SK-N-SH (cell line): ENCODE measurements at regions not wholly inside any gene's neighbourhood (a gene's known extent, or its start where the extent isn't known, plus 50 kb on each side); places are given as distances from the start of the nearest gene placed in this dataset.

Experiments used
- CTCF ChIA-PET: fragments of 300-600, 350-600 bp; formaldehyde crosslinking; extraction: SDS; loops from one replicate; lab custom pipeline; 2021; lab: Yijun Ruan, JAX
- POLR2A ChIA-PET: fragments of 350-600 bp; sonication (Branson Sonifier 250); formaldehyde crosslinking; extraction: SDS; loops from one replicate; lab custom pipeline; 2020; ENCODE audit warnings: antibody characterized with exemption, inconsistent platforms; lab: Yijun Ruan, JAX
- DNase-seq: peaks from one replicate; pipeline ENCODE4 v3.0.0; 2012
- H2AFZ ChIP-seq: fragments of 200-600 bp; sonication (generic); 2 replicates; pipeline ENCODE4 v1.8.1; 2016; ENCODE audit warnings: antibody characterized with exemption, mild to moderate bottlenecking, low read depth
- H3F3A ChIP-seq: fragments of 200-600 bp; sonication (generic); replicated peaks from 2 replicates; pipeline ENCODE3; 2016; ENCODE audit warnings: antibody characterized with exemption, mild to moderate bottlenecking; ENCODE audit not compliant: insufficient read depth
- H3K27ac ChIP-seq, 2 experiments: fragments of 200-500 bp in 1 of 2; fragments of 200-600 bp in 1 of 2; sonication (Bioruptor generic) in 1 of 2; sonication (generic), shearing (Covaris generic) in 1 of 2; 2 replicates each; pipeline versions ENCODE4 v1.5.1 to v1.6.1; 2014 to 2016; ENCODE audit warnings: low read depth in 2 of 2, inconsistent platforms in 1 of 2, low read length in 1 of 2, mild to moderate bottlenecking in 1 of 2, mixed read lengths in 1 of 2
- H3K27me3 ChIP-seq: fragments of 200-600 bp; sonication (generic), shearing (Covaris generic); 2 replicates; pipeline ENCODE4 v1.6.1; 2016; ENCODE audit warnings: mixed run types; ENCODE audit not compliant: insufficient read depth
- H3K36me3 ChIP-seq, 2 experiments: fragments of 200-500 bp in 1 of 2; fragments of 200-600 bp in 1 of 2; sonication (Bioruptor generic) in 1 of 2; sonication (generic) in 1 of 2; replicated peaks in 1 of 2; 2 replicates each; pipeline versions ENCODE3 to v1.5.1; 2014 to 2016; ENCODE audit warnings: low read length in 1 of 2, mild to moderate bottlenecking in 1 of 2; ENCODE audit not compliant: insufficient read depth in 2 of 2, control insufficient read depth in 1 of 2
- H3K4me1 ChIP-seq, 2 experiments: fragments of 200-500 bp in 1 of 2; fragments of 200-600 bp in 1 of 2; sonication (Bioruptor generic) in 1 of 2; sonication (generic), shearing (Covaris generic) in 1 of 2; 2 replicates each; pipeline versions ENCODE4 v1.5.1 to v1.6.1; 2014 to 2016; ENCODE audit warnings: low read depth in 1 of 2, low read length in 1 of 2, mixed run types in 1 of 2; ENCODE audit not compliant: insufficient read depth in 2 of 2, control insufficient read depth in 1 of 2
- H3K4me2 ChIP-seq: fragments of 200-600 bp; sonication (generic), shearing (Covaris generic); 2 replicates; pipeline ENCODE4 v1.6.1; 2017; ENCODE audit warnings: mixed run types
- H3K4me3 ChIP-seq, 2 experiments: fragments of 200-500 bp in 1 of 2; fragments of 200-600 bp in 1 of 2; sonication (Bioruptor generic) in 1 of 2; sonication (generic), shearing (Covaris generic) in 1 of 2; 2 replicates each; pipeline versions ENCODE4 v1.5.1 to v1.8.1; 2014 to 2016; ENCODE audit warnings: low read depth in 2 of 2, inconsistent platforms in 1 of 2, low read length in 1 of 2, mild to moderate bottlenecking in 1 of 2, mixed read lengths in 1 of 2, moderate library complexity in 1 of 2
- H3K79me2 ChIP-seq: fragments of 200-600 bp; sonication (generic); 2 replicates; pipeline ENCODE4 v1.8.1; 2017; ENCODE audit warnings: mild to moderate bottlenecking; ENCODE audit not compliant: insufficient read depth
- H3K9ac ChIP-seq: fragments of 200-600 bp; sonication (generic); 2 replicates; pipeline ENCODE4 v1.6.1; 2017; ENCODE audit warnings: mixed run types
- H3K9me2 ChIP-seq: fragments of 200-600 bp; sonication (generic); 2 replicates; pipeline ENCODE4 v1.6.1; 2017; ENCODE audit warnings: mixed run types
- H3K9me3 ChIP-seq: fragments of 200-600 bp; sonication (generic); 2 replicates; pipeline ENCODE4 v1.6.1; 2017; ENCODE audit warnings: mixed run types, mild to moderate bottlenecking, moderate library complexity
- H4K20me1 ChIP-seq: fragments of 200-600 bp; sonication (generic); 2 replicates; pipeline ENCODE4 v1.6.1; 2017; ENCODE audit warnings: mild to moderate bottlenecking, mixed run types; ENCODE audit not compliant: insufficient read depth
- ELF1 ChIP-seq: IDR thresholded peaks from 2 replicates; pipeline ENCODE4 v1.4.0; 2012
- EZH2phosphoT487 ChIP-seq: fragments of 200-600 bp; sonication (generic); IDR thresholded peaks from 2 replicates; pipeline ENCODE4 v1.6.1; 2017; ENCODE audit warnings: low read depth, mixed run types, mild to moderate bottlenecking, antibody characterized with exemption, moderate library complexity, borderline replicate concordance
- FOSL2 ChIP-seq: IDR thresholded peaks from 2 replicates; pipeline ENCODE4 v1.4.0; 2012; ENCODE audit warnings: low read depth, mild to moderate bottlenecking, moderate library complexity, borderline replicate concordance
- FOXM1 ChIP-seq: IDR thresholded peaks from 2 replicates; pipeline ENCODE4 v1.4.0; 2012; ENCODE audit warnings: low read depth, mild to moderate bottlenecking
- GATA2 ChIP-seq: sonication (generic); formaldehyde crosslinking; IDR thresholded peaks from 2 replicates; pipeline ENCODE4 v1.5.0; 2020; ENCODE audit warnings: mild to moderate bottlenecking, missing genetic modification reagents
- MXI1 ChIP-seq: IDR thresholded peaks from 2 replicates; pipeline ENCODE4 v1.6.1; 2012; ENCODE audit warnings: mild to moderate bottlenecking, low read depth, low read length, improper control_type of control experiment
- NFIC ChIP-seq: IDR thresholded peaks from 2 replicates; pipeline ENCODE4 v1.4.0; 2012; ENCODE audit warnings: borderline replicate concordance
- NRF1 ChIP-seq: IDR thresholded peaks from 2 replicates; pipeline ENCODE4 v1.6.1; 2012; ENCODE audit warnings: low read depth, mild to moderate bottlenecking, low read length
- RAD21 ChIP-seq: IDR thresholded peaks from 2 replicates; pipeline ENCODE4 v1.6.1; 2012; ENCODE audit warnings: mild to moderate bottlenecking, low read length
- RCOR1 ChIP-seq: fragments of 150-350 bp; IDR thresholded peaks from 2 replicates; pipeline ENCODE4 v1.6.1; 2017; ENCODE audit warnings: antibody characterized with exemption, low read length
- RFX5 ChIP-seq: IDR thresholded peaks from 2 replicates; pipeline ENCODE4 v1.6.1; 2012; ENCODE audit warnings: mild to moderate bottlenecking, improper control_type of control experiment, low read length
- TAF1 ChIP-seq: IDR thresholded peaks from 2 replicates; pipeline ENCODE4 v1.6.1; 2012; ENCODE audit warnings: low read depth, mild to moderate bottlenecking, low read length, moderate library complexity, borderline replicate concordance
- TCF12 ChIP-seq: IDR thresholded peaks from 2 replicates; pipeline ENCODE4 v1.4.0; 2012
- whole genome bisulfite sequencing: methylation state at CpG from one replicate; pipeline ENCODE4 v1.1.6; 2017; ENCODE audit warnings: low lambda C conversion rate; 5-methylcytosine and 5-hydroxymethylcytosine counted together
- TF ChIP-seq, protein P1 (sequence below): IDR thresholded peaks from 2 replicates; pipeline ENCODE4 v1.4.0; 2012; ENCODE audit warnings: low read depth
- TF ChIP-seq, protein P2 (sequence below): IDR thresholded peaks from 2 replicates; pipeline ENCODE4 v1.6.1; 2012; ENCODE audit warnings: mild to moderate bottlenecking, low read depth, low read length, moderate library complexity
- TF ChIP-seq, protein P3 (sequence below): IDR thresholded peaks from 2 replicates; pipeline ENCODE4 v1.4.0; 2012; ENCODE audit warnings: low read depth, borderline replicate concordance
- TF ChIP-seq, protein P4 (sequence below): fragments of 150-350 bp; IDR thresholded peaks from 2 replicates; pipeline ENCODE4 v1.6.1; 2017; ENCODE audit warnings: antibody characterized with exemption, low read length, low read depth, borderline replicate concordance

DNA sequence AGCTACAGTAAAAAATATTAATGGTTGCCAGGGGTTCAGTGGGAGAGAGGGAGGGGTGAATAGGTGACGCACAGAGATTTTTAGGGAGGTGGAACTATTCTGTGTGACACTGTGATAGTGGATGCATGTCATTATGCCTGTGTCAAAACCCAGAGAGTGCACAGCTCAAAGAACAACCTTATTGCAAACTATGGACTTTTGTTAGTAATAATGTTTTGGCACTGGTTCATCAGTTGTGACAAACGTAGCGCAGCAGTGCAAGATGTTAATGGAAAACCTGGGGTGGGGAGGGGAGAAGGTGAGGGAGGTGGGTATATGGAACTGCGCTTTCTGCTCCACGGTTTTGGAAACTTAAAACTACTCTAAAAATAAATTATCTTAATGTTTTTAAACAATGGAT lies 134.6 kb upstream of the RFC3 start:
- Histone ChIP-seq H3F3A (no peaks in the 10 kb centered on the region), H3K9ac (no peak overlapping the region), H3K79me2 (no peaks in the 10 kb centered on the region), H3K9me3 (no peaks in the 10 kb centered on the region)
- ChIA-PET POLR2A (no interaction called here), CTCF (interaction anchor here (0.7 kb wide), 1 partner anchor 17 kb away, joined by 3 read pairs; no protein-coding TSS in a partner anchor)
- 83% methylated on average over 5 of the region's 5 CpGs for WGBS
- no peak for DNase-seq
- TF ChIP-seq RAD21 (no peak), FOSL2 (no peak), GATA2 (no peak)
- TF ChIP-seq, protein P1, sequence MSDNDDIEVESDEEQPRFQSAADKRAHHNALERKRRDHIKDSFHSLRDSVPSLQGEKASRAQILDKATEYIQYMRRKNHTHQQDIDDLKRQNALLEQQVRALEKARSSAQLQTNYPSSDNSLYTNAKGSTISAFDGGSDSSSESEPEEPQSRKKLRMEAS: no peak
- TF ChIP-seq, protein P2, sequence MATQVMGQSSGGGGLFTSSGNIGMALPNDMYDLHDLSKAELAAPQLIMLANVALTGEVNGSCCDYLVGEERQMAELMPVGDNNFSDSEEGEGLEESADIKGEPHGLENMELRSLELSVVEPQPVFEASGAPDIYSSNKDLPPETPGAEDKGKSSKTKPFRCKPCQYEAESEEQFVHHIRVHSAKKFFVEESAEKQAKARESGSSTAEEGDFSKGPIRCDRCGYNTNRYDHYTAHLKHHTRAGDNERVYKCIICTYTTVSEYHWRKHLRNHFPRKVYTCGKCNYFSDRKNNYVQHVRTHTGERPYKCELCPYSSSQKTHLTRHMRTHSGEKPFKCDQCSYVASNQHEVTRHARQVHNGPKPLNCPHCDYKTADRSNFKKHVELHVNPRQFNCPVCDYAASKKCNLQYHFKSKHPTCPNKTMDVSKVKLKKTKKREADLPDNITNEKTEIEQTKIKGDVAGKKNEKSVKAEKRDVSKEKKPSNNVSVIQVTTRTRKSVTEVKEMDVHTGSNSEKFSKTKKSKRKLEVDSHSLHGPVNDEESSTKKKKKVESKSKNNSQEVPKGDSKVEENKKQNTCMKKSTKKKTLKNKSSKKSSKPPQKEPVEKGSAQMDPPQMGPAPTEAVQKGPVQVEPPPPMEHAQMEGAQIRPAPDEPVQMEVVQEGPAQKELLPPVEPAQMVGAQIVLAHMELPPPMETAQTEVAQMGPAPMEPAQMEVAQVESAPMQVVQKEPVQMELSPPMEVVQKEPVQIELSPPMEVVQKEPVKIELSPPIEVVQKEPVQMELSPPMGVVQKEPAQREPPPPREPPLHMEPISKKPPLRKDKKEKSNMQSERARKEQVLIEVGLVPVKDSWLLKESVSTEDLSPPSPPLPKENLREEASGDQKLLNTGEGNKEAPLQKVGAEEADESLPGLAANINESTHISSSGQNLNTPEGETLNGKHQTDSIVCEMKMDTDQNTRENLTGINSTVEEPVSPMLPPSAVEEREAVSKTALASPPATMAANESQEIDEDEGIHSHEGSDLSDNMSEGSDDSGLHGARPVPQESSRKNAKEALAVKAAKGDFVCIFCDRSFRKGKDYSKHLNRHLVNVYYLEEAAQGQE: no peak
- TF ChIP-seq, all 33 proteins: peak for 0
- no peaks in the 10 kb centered on the region for H3K36me3 ChIP-seq
- H3K27ac ChIP-seq: no peak overlapping the region
- no peak overlapping the region for H3K4me3 ChIP-seq
- no peak overlapping the region for H2AFZ ChIP-seq
- no peaks in the 10 kb centered on the region for H3K9me2 ChIP-seq
- no peaks in the 10 kb centered on the region for H3K4me1 ChIP-seq
- no peaks in the 10 kb centered on the region for H3K27me3 ChIP-seq
- no peak overlapping the region for H3K4me2 ChIP-seq
- H4K20me1 ChIP-seq: no peaks in the 10 kb centered on the region

DNA sequence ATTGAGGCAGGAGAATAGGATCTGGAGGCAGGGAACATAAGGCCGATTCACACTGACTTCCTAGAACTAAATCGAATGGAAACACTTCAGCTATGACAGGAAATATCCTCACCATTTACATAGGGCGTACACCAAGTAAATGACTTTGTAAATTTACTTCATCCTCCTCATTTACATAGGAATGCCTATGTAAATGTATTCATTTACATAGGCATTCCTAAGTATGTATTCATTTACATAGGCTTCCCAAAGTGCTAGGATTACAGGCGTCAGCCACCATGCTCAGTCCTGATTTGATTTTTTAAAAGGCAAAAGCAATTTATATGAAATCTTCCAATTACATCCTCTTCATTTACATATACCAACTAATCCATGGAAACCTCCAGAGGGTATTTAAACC lies 133.1 kb upstream of the RFC3 start:
- POLR2A ChIA-PET: no interaction called here
- TF ChIP-seq TAF1 (no peak), RFX5 (no peak), NFIC (no peak), NRF1 (no peak), ELF1 (no peak), FOXM1 (no peak), TCF12 (no peak), EZH2phosphoT487 (no peak), RCOR1 (no peak), MXI1 (no peak)
- TF ChIP-seq, protein P3, sequence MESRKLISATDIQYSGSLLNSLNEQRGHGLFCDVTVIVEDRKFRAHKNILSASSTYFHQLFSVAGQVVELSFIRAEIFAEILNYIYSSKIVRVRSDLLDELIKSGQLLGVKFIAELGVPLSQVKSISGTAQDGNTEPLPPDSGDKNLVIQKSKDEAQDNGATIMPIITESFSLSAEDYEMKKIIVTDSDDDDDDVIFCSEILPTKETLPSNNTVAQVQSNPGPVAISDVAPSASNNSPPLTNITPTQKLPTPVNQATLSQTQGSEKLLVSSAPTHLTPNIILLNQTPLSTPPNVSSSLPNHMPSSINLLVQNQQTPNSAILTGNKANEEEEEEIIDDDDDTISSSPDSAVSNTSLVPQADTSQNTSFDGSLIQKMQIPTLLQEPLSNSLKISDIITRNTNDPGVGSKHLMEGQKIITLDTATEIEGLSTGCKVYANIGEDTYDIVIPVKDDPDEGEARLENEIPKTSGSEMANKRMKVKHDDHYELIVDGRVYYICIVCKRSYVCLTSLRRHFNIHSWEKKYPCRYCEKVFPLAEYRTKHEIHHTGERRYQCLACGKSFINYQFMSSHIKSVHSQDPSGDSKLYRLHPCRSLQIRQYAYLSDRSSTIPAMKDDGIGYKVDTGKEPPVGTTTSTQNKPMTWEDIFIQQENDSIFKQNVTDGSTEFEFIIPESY: no peak
- TF ChIP-seq, protein P4, sequence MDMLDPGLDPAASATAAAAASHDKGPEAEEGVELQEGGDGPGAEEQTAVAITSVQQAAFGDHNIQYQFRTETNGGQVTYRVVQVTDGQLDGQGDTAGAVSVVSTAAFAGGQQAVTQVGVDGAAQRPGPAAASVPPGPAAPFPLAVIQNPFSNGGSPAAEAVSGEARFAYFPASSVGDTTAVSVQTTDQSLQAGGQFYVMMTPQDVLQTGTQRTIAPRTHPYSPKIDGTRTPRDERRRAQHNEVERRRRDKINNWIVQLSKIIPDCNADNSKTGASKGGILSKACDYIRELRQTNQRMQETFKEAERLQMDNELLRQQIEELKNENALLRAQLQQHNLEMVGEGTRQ: no peak
- TF ChIP-seq, protein P2: no peak
- TF ChIP-seq, protein P1: no peak

More for the DNA sequence above, 133.1 kb upstream of the RFC3 start:
- 68% methylated on average over 4 of the region's 4 CpGs for WGBS
- Histone ChIP-seq H3K4me2 (no peak overlapping the region), H3K4me1 (no peaks in the 10 kb centered on the region), H3K9ac (no peak overlapping the region), H3K27ac (no peak overlapping the region), H3K79me2 (no peaks in the 10 kb centered on the region), H3K4me3 (no peak overlapping the region), H3K27me3 (no peaks in the 10 kb centered on the region), H3K36me3 (no peaks in the 10 kb centered on the region), H3K9me2 (no peaks in the 10 kb centered on the region), H3F3A (no peaks in the 10 kb centered on the region), H3K9me3 (no peaks in the 10 kb centered on the region), H2AFZ (no peak overlapping the region), H4K20me1 (no peaks in the 10 kb centered on the region)
- no peak for DNase-seq
- CTCF ChIA-PET: interaction anchor here (1.5 kb wide), 1 partner anchor 10 kb away, joined by 3 read pairs; no protein-coding TSS in a partner anchor
